ENCODE measurements at regions not wholly inside any gene's neighbourhood (a gene's known extent, or its start where the extent isn't known, plus 50 kb on each side); places are given as distances from the start of the nearest gene placed in this dataset.

GRCh38 chr2:128797533-128797932 is 478.9 kb upstream of the HS6ST1 start:
- TF ChIP-seq CTCF (IDR thresholded peaks at IDR 0.05 in 4 of 5, conservative IDR thresholded peaks at IDR 0.05 in 1 of 5) (no peak), POLR2A (IDR thresholded peaks at IDR 0.05) (no peak)
